Mucosa of rectum (tissue), 2 donors: ENCODE measurements at regions not wholly inside any gene's neighbourhood (a gene's known extent, or its start where the extent isn't known, plus 50 kb on each side); places are given as distances from the start of the nearest gene placed in this dataset.
"Not testable (repeated sequence)": the region's sequence is repeated elsewhere in the genome, so short reads cannot be mapped to it uniquely, and the experiment has no call there.

Source experiments
- H3K27ac ChIP-seq, 2 donors: one replicate each; pipeline ENCODE4 v1.7.0; 2013; ENCODE audit warnings: inconsistent platforms in 2 of 2, low read depth in 2 of 2, low read length in 2 of 2
- H3K27me3 ChIP-seq, 2 donors: one replicate each; pipeline ENCODE4 v1.7.0; 2013; ENCODE audit warnings: low read length in 2 of 2; ENCODE audit not compliant: control insufficient read depth in 2 of 2, insufficient read depth in 2 of 2
- H3K36me3 ChIP-seq, 2 donors: one replicate each; pipeline ENCODE4 v1.7.0; 2013; ENCODE audit warnings: low read length in 2 of 2; ENCODE audit not compliant: control insufficient read depth in 2 of 2, insufficient read depth in 2 of 2
- H3K4me1 ChIP-seq, 2 donors: one replicate each; pipeline ENCODE4 v1.7.0; 2013; ENCODE audit warnings: low read length in 2 of 2, mild to moderate bottlenecking in 1 of 2; ENCODE audit not compliant: control insufficient read depth in 2 of 2, insufficient read depth in 2 of 2
- H3K4me3 ChIP-seq, 2 donors: one replicate each; pipeline ENCODE4 v1.7.0; 2013; ENCODE audit warnings: low read length in 2 of 2
- H3K9ac ChIP-seq, 2 donors: one replicate each; pipeline ENCODE4 v1.7.0; 2013; ENCODE audit warnings: low read length in 2 of 2, low read depth in 1 of 2, mild to moderate bottlenecking in 1 of 2
- H3K9me3 ChIP-seq, 2 donors: one replicate each; pipeline ENCODE4 v1.7.0; 2013; ENCODE audit warnings: low read length in 2 of 2; ENCODE audit not compliant: control insufficient read depth in 2 of 2
- donor health status: healthy.
- donor health status: Normal muscosa, but diverticular disease.

- Histone ChIP-seq H3K27ac (no peak overlapping the region), H3K9me3 (peaks cover 0 to 3% of the 10 kb centered on the region in 2 donors), H3K4me3 (no peak overlapping the region), H3K9ac (no peak overlapping the region), H3K4me1 (no peaks in the 10 kb centered on the region), H3K27me3 (no peaks in the 10 kb centered on the region), H3K36me3 (no peaks in the 10 kb centered on the region)
Measured at GRCh38 chr10:131555406-131555805, 243.9 kb upstream of the TCERG1L start.

GRCh38 chr10:131556061-131556896, 244.8 kb upstream of the TCERG1L start:
- H3K9ac ChIP-seq, result no peak overlapping the region
- no peaks in the 10 kb centered on the region for H3K4me1 ChIP-seq
- no peaks in the 10 kb centered on the region for H3K36me3 ChIP-seq
- no peaks in the 10 kb centered on the region for H3K27me3 ChIP-seq
- H3K27ac ChIP-seq, result no peak overlapping the region
- H3K4me3 ChIP-seq, result no peak overlapping the region
- H3K9me3 ChIP-seq, result peaks cover 0 to 3% of the 10 kb centered on the region in 2 donors

GRCh38 chr10:131556897-131557495, 245.5 kb upstream of the TCERG1L start:
- no peak overlapping the region for H3K27ac ChIP-seq
- no peaks in the 10 kb centered on the region for H3K36me3 ChIP-seq
- no peaks in the 10 kb centered on the region for H3K27me3 ChIP-seq
- no peaks in the 10 kb centered on the region for H3K4me1 ChIP-seq
- H3K9ac ChIP-seq, result no peak overlapping the region
- no peak overlapping the region for H3K4me3 ChIP-seq
- H3K9me3 ChIP-seq, result peaks cover 0 to 3% of the 10 kb centered on the region in 2 donors

GRCh38 chr10:131557956-131558355, 246.4 kb upstream of the TCERG1L start:
- H3K27me3 ChIP-seq, H3K4me1 ChIP-seq, H3K36me3 ChIP-seq, H3K9me3 ChIP-seq, H3K9ac ChIP-seq, H3K4me3 ChIP-seq, H3K27ac ChIP-seq: not testable (repeated sequence)

GRCh38 chr10:131559450-131559911, 248.0 kb upstream of the TCERG1L start:
- H3K4me3 ChIP-seq, result no peak overlapping the region
- H3K27me3 ChIP-seq, result no peaks in the 10 kb centered on the region
- no peak overlapping the region for H3K9ac ChIP-seq
- H3K27ac ChIP-seq, result no peak overlapping the region
- no peaks in the 10 kb centered on the region for H3K36me3 ChIP-seq
- H3K9me3 ChIP-seq, result peaks cover 2 to 3% of the 10 kb centered on the region in 2 donors
- H3K4me1 ChIP-seq, result no peaks in the 10 kb centered on the region

- H3K27ac ChIP-seq, result no peak overlapping the region
- no peak overlapping the region for H3K4me3 ChIP-seq
- H3K9ac ChIP-seq, result no peak overlapping the region
- H3K27me3 ChIP-seq, result no peaks in the 10 kb centered on the region
- H3K36me3 ChIP-seq, result no peaks in the 10 kb centered on the region
- no peaks in the 10 kb centered on the region for H3K4me1 ChIP-seq
- peaks cover 0 to 2% of the 10 kb centered on the region in 2 donors for H3K9me3 ChIP-seq
Measured at GRCh38 chr10:131560166-131560565, 248.6 kb upstream of the TCERG1L start.

- Histone ChIP-seq H3K27ac (no peak overlapping the region), H3K9ac (no peak overlapping the region), H3K36me3 (no peaks in the 10 kb centered on the region), H3K27me3 (no peaks in the 10 kb centered on the region), H3K4me1 (no peaks in the 10 kb centered on the region), H3K4me3 (no peak overlapping the region), H3K9me3 (peaks cover 0 to 2% of the 10 kb centered on the region in 2 donors)
Measured at GRCh38 chr10:131560706-131561355, 249.3 kb upstream of the TCERG1L start.

- Histone ChIP-seq H3K4me1 (no peaks in the 10 kb centered on the region), H3K36me3 (no peaks in the 10 kb centered on the region), H3K9me3 (peaks cover 0 to 4% of the 10 kb centered on the region in 2 donors), H3K27me3 (no peaks in the 10 kb centered on the region), H3K9ac (no peak overlapping the region), H3K27ac (no peak overlapping the region), H3K4me3 (no peak overlapping the region)
Measured at GRCh38 chr10:131561897-131562296, 250.4 kb upstream of the TCERG1L start.

- no peaks in the 10 kb centered on the region for H3K27me3 ChIP-seq
- H3K9ac ChIP-seq, result no peak overlapping the region
- no peak overlapping the region for H3K27ac ChIP-seq
- no peaks in the 10 kb centered on the region for H3K4me1 ChIP-seq
- H3K4me3 ChIP-seq, result no peak overlapping the region
- H3K36me3 ChIP-seq, result no peaks in the 10 kb centered on the region
- H3K9me3 ChIP-seq, result peaks cover 0 to 12% of the 10 kb centered on the region in 2 donors
Measured at GRCh38 chr10:131563411-131563810, 251.9 kb upstream of the TCERG1L start.
